ENCODE measurements at regions not wholly inside any gene's neighbourhood (a gene's known extent, or its start where the extent isn't known, plus 50 kb on each side); places are given as distances from the start of the nearest gene placed in this dataset.
"Not testable (repeated sequence)": the region's sequence is repeated elsewhere in the genome, so short reads cannot be mapped to it uniquely, and the experiment has no call there.

DNA sequence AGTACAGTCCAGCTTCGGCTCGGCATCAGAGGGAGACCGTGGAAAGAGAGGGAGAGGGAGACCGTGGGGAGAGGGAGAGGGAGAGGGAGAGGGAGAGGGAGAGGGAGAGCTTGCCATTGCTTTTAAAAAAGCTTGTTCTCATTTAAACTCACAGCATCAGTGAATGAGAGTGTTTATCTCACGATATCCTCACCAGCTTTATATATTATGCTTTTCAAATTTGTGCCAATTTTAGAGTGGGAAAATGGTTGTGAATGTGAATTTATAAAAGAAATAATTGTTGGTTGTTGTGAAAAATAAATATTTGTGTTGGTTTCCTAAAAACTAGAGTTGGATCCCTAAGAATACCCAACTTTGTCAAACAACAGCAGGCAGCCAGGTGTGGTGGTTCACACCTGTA is 170.1 kb downstream of the NRN1 start:
- not testable (repeated sequence) for DNase-seq

DNA sequence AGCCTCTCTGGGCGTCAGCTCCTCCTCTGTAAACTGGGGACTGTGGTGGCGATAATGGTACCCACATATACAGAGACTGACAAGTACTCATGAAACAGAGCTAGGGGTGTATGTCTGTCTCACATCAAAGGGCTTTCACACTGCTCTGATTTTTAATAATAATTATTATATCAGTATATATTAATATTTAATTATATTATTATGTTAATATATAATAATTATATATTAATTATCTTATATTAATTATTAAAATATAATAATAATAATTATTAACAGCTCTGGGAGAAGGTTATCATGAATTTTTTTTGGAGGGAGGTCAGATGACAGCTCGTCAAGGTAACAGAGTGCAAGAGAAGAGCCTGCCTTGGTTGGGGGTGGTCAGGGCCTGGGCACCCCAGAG is 173.6 kb downstream of the NRN1 start:
- DNase-seq, result no peak

DNA sequence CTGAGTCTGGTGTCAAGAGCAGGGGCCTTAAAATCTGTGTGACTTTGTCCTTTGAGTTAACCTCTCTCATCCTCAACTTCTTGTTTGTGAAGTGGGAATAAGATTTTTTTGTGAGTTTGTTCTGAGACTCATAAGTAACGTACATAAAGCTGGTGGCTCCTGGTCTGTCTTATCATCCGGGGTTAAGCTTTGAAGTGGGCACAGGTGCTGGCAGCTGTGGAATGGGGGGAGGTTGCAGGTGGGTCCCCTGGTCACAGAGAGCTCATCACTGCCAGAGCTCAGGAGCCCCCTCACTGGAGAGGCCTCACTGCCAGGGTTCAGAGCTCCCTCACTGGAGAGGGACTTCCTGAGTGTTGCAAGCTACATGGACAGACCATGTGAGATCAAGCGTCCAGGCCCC is 174.1 kb downstream of the NRN1 start:
- DNase-seq, result no peak

DNA sequence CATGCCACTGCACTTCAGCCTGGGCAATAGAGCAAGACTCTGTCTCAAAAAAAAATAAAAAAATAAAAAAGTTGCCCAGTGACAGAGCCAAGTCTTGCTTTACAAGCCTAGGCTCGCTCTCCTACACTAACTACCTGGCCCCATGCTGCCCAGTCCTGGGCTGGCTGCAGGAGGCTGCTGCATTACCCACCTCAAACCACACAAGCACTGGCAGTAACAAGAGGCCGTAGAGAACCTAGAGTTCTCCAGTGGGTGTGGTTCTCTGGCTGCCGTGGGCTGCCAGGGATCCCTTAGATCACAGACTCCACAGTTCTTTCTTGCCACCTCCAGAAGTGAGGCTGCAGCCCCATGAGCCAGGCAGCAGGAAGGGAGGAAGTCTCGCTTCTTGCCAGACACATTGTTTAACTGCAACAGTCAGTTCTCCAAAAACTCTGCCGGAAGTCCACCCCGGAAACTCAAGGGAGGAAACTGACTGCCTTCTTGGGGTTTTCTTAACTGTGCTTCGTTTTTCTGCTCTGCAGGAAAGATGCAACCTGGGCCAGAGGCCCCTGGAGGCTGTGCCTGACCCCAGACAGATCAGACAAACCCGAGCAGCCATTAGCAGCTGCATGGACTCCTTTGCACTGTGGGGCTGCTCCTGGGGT is 175.4 kb downstream of the NRN1 start:
- peak; percentile 62 for DNase-seq

DNA sequence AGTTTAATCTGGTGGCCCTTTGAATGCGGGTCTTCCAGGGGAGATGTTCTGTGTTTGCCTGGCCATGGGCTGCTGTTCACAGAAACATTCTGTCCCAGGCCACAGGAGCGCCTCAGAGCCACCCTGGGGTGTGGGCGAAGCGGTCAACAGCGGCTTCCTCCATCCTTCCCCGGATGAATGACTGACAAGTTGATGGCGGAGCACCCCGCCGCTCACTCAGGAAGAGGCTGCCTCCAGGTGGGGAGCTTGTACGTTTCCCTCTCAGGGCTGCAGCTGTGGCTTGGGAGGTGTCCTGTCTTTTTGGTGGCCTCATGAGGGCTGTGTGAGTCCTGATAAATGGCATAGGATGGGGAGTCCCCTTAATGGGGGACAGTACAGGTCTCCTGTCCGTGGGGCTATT is 178.4 kb downstream of the NRN1 start:
- DNase-seq, result no peak

DNA sequence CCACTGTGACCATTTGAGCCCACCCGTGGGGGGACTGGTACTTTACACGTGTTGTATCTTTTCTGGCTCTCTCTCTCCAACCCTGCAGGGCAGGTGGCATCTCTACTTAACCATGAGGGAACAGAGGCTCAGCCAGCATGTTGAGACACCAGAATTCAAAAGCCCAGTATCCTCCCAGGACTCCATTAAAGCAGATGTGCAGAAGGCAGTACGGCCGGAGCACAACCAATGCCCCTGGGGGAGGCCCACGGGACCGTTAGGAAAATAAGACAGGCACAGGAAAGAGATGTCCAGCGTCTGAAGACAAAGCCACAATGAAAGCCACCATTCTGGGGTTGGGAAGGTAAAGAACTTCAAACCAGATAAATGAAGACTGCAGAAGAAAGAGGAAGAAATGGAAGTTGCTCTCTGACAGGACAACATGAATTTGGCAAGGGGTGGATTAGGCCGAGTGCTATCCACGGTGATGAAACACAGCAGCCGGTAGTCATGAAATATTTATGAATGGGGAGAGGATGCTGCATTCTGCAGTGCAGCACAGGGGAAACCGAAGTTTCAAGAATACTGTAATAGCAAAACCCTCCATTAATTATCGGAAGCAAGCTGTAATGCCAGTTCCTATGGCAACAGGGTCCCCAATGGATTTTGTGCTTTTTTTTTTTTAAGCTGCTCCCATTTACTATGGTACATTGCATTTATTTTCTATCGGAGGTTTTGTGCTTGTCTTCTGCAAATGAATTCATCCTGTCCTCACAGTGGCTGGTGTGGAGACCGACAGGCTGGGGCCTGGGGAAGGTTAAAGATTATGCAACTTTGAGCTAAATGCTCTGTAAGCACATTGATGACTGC is 179.4 kb downstream of the NRN1 start:
- no peak for DNase-seq

DNA sequence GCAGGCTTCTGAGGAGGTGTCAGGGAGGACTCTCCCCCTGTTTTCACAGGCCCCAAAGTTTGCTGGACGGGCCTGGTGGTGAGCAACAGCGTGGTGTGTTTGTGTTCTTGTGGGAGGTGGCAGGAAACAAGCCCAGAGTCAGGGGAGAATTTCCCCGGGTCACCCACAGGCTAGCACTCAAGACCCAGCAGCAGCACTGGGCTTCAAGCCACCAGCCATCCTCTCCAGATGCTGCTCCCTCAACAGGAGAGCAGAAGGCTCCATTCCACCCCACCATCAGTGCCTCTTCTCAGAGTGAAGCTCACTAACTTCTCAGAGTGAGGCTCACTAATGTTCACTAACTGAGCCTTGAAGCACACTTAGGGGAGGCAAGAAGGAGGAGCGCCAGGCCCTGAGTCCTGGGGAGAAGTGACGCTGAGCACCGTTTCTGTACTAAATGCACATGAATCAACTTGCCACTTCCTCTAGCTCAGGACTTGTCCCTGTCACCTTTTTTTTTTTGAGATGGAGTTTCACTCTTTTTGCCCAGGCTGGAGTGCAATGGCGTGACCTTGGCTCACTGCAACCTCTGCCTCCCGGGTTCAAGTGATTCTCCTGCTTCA is 182.2 kb downstream of the NRN1 start:
- DNase-seq, result not testable (repeated sequence)
